Hindlimb muscle (tissue), 1 donor: ENCODE measurements at regions not wholly inside any gene's neighbourhood (a gene's known extent, or its start where the extent isn't known, plus 50 kb on each side); places are given as distances from the start of the nearest gene placed in this dataset.
A peak's percentile ranks its signal among the peaks of the same experiment; 100 is the strongest.
"Not testable (repeated sequence)": the region's sequence is repeated elsewhere in the genome, so short reads cannot be mapped to it uniquely, and the experiment has no call there.

Experiments used
- DNase-seq: peaks from one replicate; pipeline ENCODE4 v3.0.0-alpha.2; 2013

DNA sequence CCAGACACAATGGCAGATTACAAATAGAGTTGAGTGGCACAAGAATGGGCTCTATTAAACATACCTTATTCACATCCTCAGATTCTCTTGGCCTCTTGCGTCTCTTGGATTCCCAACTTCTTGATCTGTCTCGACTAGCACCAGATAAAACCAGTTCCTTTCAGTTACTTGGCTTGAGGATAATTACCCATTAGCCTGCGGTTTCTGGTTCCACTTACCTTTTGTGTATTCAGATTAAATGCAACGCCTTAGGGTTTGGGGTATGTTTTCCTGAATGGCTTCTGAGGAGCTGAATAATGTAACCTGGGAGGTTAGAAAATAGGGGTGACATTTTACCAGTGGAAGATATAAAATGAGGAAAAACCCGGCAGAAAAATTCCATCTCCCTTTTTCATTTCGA lies 154.4 kb upstream of the TSPY2 start:
- not testable (repeated sequence) for DNase-seq

GRCh38 chrY:6130689-6131619 lies 115.1 kb upstream of the TSPY2 start:
- not testable (repeated sequence) for DNase-seq

DNA sequence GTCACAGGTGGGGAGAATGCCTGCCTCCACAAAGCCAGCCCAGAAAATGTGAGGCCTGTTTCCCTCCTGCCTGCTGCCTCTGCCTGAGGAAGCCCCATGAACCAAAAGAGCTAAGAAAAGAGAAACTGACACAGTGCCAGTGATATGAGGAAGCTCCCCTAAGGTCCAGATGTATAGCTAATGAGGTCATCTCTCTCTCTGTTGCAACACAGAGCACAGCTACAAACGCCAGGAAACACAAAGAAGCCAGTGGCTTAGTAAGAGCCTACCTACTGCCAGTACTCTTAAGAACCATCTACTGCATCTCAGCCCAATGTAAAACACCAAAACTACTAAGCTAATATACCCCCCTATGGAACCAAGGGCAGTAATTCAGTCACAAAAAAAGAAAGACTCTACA lies 109.9 kb upstream of the TSPY2 start:
- DNase-seq, result peak; percentile 1
